GM21529 (cell line): ENCODE measurements at regions not wholly inside any gene's neighbourhood (a gene's known extent, or its start where the extent isn't known, plus 50 kb on each side); places are given as distances from the start of the nearest gene placed in this dataset.

Experiments used
- ATAC-seq: cut with Tn5 transposase; IDR thresholded peaks from one replicate; pipeline ENCODE4 v1.9.1; 2021; ENCODE audit not compliant: unreplicated experiment

GRCh38 chr2:105943977-105944376 is 199.3 kb downstream of the NCK2 start:
- ATAC-seq, result no peak
